ENCODE measurements at regions not wholly inside any gene's neighbourhood (a gene's known extent, or its start where the extent isn't known, plus 50 kb on each side); places are given as distances from the start of the nearest gene placed in this dataset.

DNA sequence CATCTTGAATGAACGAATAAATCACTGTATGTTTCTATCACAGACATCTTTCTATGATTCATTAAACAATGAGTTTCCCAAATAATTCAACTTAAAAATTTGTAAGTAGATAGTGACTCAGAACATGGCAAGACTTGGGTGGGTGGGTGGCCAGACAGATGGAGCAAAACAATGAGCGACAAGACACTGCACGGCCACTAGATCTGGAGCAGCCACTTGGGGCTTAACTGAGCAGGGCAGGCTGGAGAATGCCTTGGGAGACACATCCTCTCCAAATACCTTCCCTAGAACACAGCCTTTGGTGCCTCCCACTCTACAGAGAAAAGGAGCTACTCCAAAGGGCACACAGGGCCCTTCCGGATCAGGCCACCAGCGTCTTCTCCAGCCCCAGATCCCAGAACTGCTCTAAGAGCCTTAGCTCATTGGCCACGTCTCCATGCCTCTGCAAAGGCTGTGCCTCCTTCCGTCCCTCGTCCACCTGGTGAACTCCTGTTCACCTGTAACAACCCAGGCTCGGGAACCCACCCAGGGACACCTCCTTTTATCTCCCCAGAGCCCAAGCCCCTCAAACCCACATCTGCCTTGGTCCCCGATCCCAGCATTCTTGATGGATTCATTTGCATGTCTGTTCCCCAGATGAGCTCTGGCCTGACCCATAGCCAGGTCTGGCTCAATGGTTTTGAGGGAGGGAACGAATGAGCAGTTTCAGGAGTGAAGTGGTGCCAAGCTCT is 134.9 kb upstream of the IQSEC1 start:
- no peak for DNase-seq
- Histone ChIP-seq H3K4me1 (ENCODE audit: insufficient read depth) (no peaks in the 10 kb centered on the region), H3K9me3 (no peaks in the 10 kb centered on the region), H3K36me3 (no peaks in the 10 kb centered on the region), H3K27me3 (no peaks in the 10 kb centered on the region), H3K4me3 (no peak overlapping the region), H3K27ac (no peak overlapping the region)
- TF ChIP-seq EP300 (IDR thresholded peaks at IDR 0.05) = no peak
- intact Hi-C loops (cut with DNase I) = no loop called here
- 75 to 81% (median 76%) methylated on average over 11 of the region's 11 CpGs for WGBS, 3 donors

DNA sequence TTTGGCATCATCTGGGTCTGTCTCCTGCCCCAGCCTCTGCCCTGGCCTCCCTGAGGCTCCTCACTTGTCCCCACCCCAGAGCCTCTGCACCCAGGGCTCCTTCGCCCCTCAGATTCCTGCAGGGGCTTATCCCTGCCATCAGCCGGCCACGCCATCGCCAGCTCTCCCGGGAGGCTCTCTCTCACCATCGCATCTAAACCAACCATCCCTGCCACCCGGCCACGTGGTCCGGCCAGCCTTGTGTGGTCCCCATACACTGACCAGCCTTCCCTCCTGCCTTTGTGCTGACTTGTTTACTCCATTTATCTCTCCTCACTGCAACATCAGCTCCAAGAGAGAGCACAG is 134.3 kb upstream of the IQSEC1 start:
- Histone ChIP-seq H3K27ac (no peak overlapping the region), H3K4me1 (ENCODE audit: insufficient read depth) (no peaks in the 10 kb centered on the region), H3K36me3 (no peaks in the 10 kb centered on the region), H3K9me3 (no peaks in the 10 kb centered on the region), H3K4me3 (no peak overlapping the region), H3K27me3 (no peaks in the 10 kb centered on the region)
- DNase-seq = no peak
- TF ChIP-seq, protein P1, sequence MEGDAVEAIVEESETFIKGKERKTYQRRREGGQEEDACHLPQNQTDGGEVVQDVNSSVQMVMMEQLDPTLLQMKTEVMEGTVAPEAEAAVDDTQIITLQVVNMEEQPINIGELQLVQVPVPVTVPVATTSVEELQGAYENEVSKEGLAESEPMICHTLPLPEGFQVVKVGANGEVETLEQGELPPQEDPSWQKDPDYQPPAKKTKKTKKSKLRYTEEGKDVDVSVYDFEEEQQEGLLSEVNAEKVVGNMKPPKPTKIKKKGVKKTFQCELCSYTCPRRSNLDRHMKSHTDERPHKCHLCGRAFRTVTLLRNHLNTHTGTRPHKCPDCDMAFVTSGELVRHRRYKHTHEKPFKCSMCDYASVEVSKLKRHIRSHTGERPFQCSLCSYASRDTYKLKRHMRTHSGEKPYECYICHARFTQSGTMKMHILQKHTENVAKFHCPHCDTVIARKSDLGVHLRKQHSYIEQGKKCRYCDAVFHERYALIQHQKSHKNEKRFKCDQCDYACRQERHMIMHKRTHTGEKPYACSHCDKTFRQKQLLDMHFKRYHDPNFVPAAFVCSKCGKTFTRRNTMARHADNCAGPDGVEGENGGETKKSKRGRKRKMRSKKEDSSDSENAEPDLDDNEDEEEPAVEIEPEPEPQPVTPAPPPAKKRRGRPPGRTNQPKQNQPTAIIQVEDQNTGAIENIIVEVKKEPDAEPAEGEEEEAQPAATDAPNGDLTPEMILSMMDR (IDR thresholded peaks at IDR 0.05) = no peak
- TF ChIP-seq POLR2A (IDR thresholded peaks at IDR 0.05) (no peak), EP300 (IDR thresholded peaks at IDR 0.05) (no peak)
- 82 to 88% (median 84%) methylated on average over 9 of the region's 9 CpGs for WGBS, 3 donors
- intact Hi-C loops (cut with DNase I) = no loop called here

DNA sequence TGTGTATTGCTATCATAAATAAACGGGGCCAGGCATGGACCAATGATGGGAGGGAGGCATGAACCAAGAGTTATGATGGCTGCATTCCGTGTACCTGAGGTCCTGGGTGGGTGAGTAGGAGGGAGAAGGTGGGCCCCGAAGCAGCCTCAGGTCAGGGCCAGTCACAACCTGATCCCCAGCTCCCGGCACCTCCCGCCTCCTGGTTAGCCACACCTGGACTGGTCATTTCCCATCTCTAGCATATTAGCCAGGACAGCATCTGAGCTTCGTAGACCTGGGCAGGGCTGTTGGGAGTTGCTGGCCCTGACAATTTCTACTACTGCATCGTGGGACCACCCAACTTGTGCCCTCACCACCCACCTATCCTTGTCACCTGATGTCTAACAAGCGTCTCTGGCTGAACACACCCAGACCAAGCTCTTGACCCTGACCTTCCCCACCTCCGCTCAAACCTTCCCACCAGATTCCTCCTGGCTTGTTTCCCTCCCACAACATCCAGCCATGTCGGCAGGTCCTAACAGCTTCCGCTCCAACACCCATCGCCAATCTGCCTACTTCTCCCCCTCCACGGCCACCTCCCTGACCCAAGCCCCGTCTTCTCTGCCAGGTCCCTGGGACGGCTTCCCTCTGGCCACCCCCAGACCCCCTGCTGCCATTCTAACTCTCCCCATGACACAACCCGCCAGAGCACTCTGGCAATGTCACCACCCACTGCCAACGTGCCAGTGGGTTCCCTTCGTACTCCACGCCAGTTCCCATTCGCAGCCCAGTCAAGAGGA is 133.8 kb upstream of the IQSEC1 start:
- Histone ChIP-seq H3K9me3 (no peaks in the 10 kb centered on the region), H3K27me3 (no peaks in the 10 kb centered on the region), H3K4me3 (no peak overlapping the region), H3K27ac (no peak overlapping the region), H3K36me3 (no peaks in the 10 kb centered on the region), H3K4me1 (ENCODE audit: insufficient read depth) (no peaks in the 10 kb centered on the region)
- intact Hi-C loops (cut with DNase I) = loop anchor here in 1 of 4 donors (1.0 kb wide), 1 partner anchor 27 kb away; no protein-coding TSS in a partner anchor
- DNase-seq = no peak
- 56 to 68% (median 64%) methylated on average over 20 of the region's 20 CpGs for WGBS, 3 donors
- no peak for TF ChIP-seq EP300 (IDR thresholded peaks at IDR 0.05)
- TF ChIP-seq, protein P1 (IDR thresholded peaks at IDR 0.05) = no peak
- TF ChIP-seq POLR2A (IDR thresholded peaks at IDR 0.05) = no peak

DNA sequence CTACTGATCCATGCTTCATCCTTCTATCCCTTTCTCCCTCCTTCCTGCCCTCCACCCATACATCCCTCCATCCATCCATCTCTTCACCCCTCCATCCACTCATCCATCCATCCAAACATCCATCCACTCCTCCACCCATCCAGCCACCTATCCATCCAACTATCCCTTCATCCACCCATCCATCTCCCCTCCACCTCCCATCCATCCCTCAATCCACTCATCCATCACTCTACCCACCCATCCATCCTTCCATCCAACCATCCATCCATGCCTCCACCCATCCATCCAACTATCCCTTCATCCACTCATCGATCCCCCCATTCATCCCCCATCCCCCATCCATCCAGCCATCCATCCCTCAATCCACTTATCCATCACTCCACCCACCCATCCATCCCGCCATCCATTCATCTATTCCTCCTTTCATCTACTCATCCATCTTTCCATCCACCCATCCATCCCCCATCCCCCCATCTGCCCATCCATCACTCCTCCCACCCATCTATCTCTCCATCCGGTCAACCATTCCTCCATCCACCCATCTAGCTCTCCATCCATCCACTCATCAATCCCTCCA is 132.4 kb upstream of the IQSEC1 start:
- TF ChIP-seq EP300 (IDR thresholded peaks at IDR 0.05) (no peak), POLR2A (IDR thresholded peaks at IDR 0.05) (no peak)
- TF ChIP-seq, protein P1 (IDR thresholded peaks at IDR 0.05) = no peak
- Histone ChIP-seq H3K9me3 (no peaks in the 10 kb centered on the region), H3K27ac (no peak overlapping the region), H3K27me3 (no peaks in the 10 kb centered on the region), H3K4me1 (ENCODE audit: insufficient read depth) (no peaks in the 10 kb centered on the region), H3K36me3 (no peaks in the 10 kb centered on the region), H3K4me3 (no peak overlapping the region)
- DNase-seq = no peak
- intact Hi-C loops (cut with DNase I) = loop anchor here in 1 of 4 donors (1.0 kb wide), 1 partner anchor 25 kb away; no protein-coding TSS in a partner anchor
- whole genome bisulfite sequencing, 3 donors = 89 to 93% (median 89%) methylated on average over 3 of the region's 3 CpGs

Measured in ovary (tissue), 7 donors.